Esophagus squamous epithelium (tissue), 4 donors: ENCODE measurements at regions not wholly inside any gene's neighbourhood (a gene's known extent, or its start where the extent isn't known, plus 50 kb on each side); places are given as distances from the start of the nearest gene placed in this dataset.

ENCODE experiments used
- CTCF ChIP-seq, 6 experiments: fragments of 450-650 bp in 4 of 6; fragments of 200-600 bp in 2 of 6; sonication (generic) in 2 of 6; IDR thresholded peaks; one replicate each; pipeline ENCODE4 v1.5.1; 2016 to 2019; ENCODE audit warnings: antibody characterized with exemption in 6 of 6, mild to moderate bottlenecking in 4 of 6, moderate library complexity in 4 of 6
- POLR2A ChIP-seq, 4 donors: fragments of 450-650 bp; IDR thresholded peaks; one replicate each; pipeline ENCODE4 v1.6.1; 2017; ENCODE audit warnings: antibody characterized with exemption in 4 of 4, mild to moderate bottlenecking in 4 of 4, moderate library complexity in 3 of 4

DNA sequence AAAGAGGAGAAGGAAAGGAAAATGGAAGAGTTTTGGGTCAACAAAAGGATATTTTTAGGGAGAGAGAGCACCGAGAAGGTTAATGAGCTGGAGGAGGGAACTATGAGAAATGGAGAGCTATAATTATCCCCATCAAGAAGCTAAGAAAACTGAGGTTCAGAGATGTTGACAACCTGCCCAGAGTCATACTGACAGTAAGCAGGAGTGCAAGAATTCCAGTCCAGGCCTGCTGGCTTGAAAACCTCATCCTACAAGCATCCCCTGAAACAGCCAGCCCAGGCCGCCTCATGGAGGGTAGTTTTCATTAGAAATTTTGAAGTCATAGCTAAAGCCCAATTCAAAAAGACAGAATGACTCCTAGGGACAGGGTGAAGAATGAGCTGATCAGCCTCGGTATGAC is 172.1 kb upstream of the LRFN2 start:
- TF ChIP-seq CTCF (IDR thresholded peaks at IDR 0.05) (no peak), POLR2A (IDR thresholded peaks at IDR 0.05) (no peak)
